A673 (cell line): ENCODE measurements at regions not wholly inside any gene's neighbourhood (a gene's known extent, or its start where the extent isn't known, plus 50 kb on each side); places are given as distances from the start of the nearest gene placed in this dataset.
"Not testable (repeated sequence)": the region's sequence is repeated elsewhere in the genome, so short reads cannot be mapped to it uniquely, and the experiment has no call there.

Experiments
- CTCF ChIP-seq: fragments of 300-800, 200-600 bp; sonication (generic); conservative IDR thresholded peaks from 2 replicates; pipeline ENCODE4 v1.5.1; 2017; ENCODE audit warnings: low read depth, mild to moderate bottlenecking, antibody characterized with exemption, low read length, moderate library complexity, mixed read lengths
- EZH2 ChIP-seq: fragments of 200-600 bp; sonication (generic); IDR thresholded peaks from 2 replicates; pipeline ENCODE4 v1.6.1; 2017; ENCODE audit warnings: borderline replicate concordance, low read depth, mild to moderate bottlenecking, mixed read lengths, antibody characterized with exemption, low read length; ENCODE audit not compliant: poor library complexity, severe bottlenecking

GRCh38 chr1:146393154-146393553, 164.3 kb upstream of the NOTCH2NLA start:
- not testable (repeated sequence) for TF ChIP-seq CTCF, EZH2
